Panc1 (cell line): ENCODE measurements at regions not wholly inside any gene's neighbourhood (a gene's known extent, or its start where the extent isn't known, plus 50 kb on each side); places are given as distances from the start of the nearest gene placed in this dataset.

ENCODE experiments used
- CTCF ChIP-seq: fragments of 450-650 bp; IDR thresholded peaks from 2 replicates; pipeline ENCODE4 v1.5.1; 2017; ENCODE audit warnings: mild to moderate bottlenecking
- POLR2AphosphoS5 ChIP-seq: IDR thresholded peaks from 2 replicates; pipeline ENCODE4 v1.6.1; 2012; ENCODE audit warnings: mild to moderate bottlenecking, low read depth, low read length, moderate library complexity
- REST ChIP-seq, 2 experiments: IDR thresholded peaks; 2 replicates each; pipeline ENCODE4 v1.6.1; 2011 to 2012; ENCODE audit warnings: low read depth in 2 of 2, control low read depth in 1 of 2, low read length in 1 of 2, mild to moderate bottlenecking in 1 of 2, moderate library complexity in 1 of 2; ENCODE audit not compliant: insufficient read depth in 1 of 2
- SIN3A ChIP-seq: IDR thresholded peaks from 2 replicates; pipeline ENCODE4 v1.6.1; 2012; ENCODE audit warnings: low read depth, mild to moderate bottlenecking, low read length, moderate library complexity, borderline replicate concordance; ENCODE audit not compliant: insufficient read depth

GRCh38 chr2:186977433-186978045 is 128.6 kb upstream of the ZSWIM2 start:
- TF ChIP-seq CTCF (no peak), SIN3A (no peak), REST (IDR thresholded peaks at IDR 0.05; ENCODE audit: insufficient read depth in 1 of 2, low read depth in 2 of 2, low read length in 1 of 2) (no peak), POLR2AphosphoS5 (no peak)
